ENCODE measurements at regions not wholly inside any gene's neighbourhood (a gene's known extent, or its start where the extent isn't known, plus 50 kb on each side); places are given as distances from the start of the nearest gene placed in this dataset.

- TF ChIP-seq CTCF (IDR thresholded peaks at IDR 0.05) (no peak), POLR2A (IDR thresholded peaks at IDR 0.05) (no peak)
These were observed 850.4 kb downstream of the GALR1 start for GRCh38 chr18:78099979-78100588.
